Esophagus muscularis mucosa (tissue), 4 donors: ENCODE measurements at regions not wholly inside any gene's neighbourhood (a gene's known extent, or its start where the extent isn't known, plus 50 kb on each side); places are given as distances from the start of the nearest gene placed in this dataset.
A peak's percentile ranks its signal among the peaks of the same experiment; 100 is the strongest.

Experiments
- DNase-seq: peaks from one replicate; pipeline ENCODE4 v3.0.0-alpha.2; 2017; ENCODE audit errors: extremely low spot score
- H3K27ac ChIP-seq, 4 donors: fragments of 200-600 bp; sonication (generic); replicated peaks in 1 of 4; 1 replicate in 3 of 4; 2 replicates in 1 of 4; pipeline ENCODE4 v1.5.1; 2016 to 2019; ENCODE audit warnings: mild to moderate bottlenecking in 1 of 4
- H3K27me3 ChIP-seq, 4 donors: fragments of 200-600 bp; sonication (generic); one replicate each; pipeline versions ENCODE4 v1.5.1 to v1.6.0; 2016 to 2019
- H3K36me3 ChIP-seq, 4 donors: fragments of 200-600 bp; sonication (generic); one replicate each; pipeline ENCODE4 v1.5.1; 2016 to 2019
- H3K4me1 ChIP-seq, 4 donors: fragments of 200-600 bp; sonication (generic); one replicate each; pipeline ENCODE4 v1.5.1; 2016 to 2019
- H3K4me3 ChIP-seq, 4 donors: fragments of 200-600 bp; sonication (generic); 1 replicate in 2 of 4; 2 replicates in 2 of 4; pipeline ENCODE4 v1.5.1; 2016 to 2019; ENCODE audit warnings: mild to moderate bottlenecking in 4 of 4, moderate library complexity in 1 of 4
- H3K9me3 ChIP-seq, 4 donors: fragments of 200-600 bp; sonication (generic); 1 replicate in 3 of 4; 2 replicates in 1 of 4; pipeline ENCODE4 v1.5.1; 2016 to 2019
- CTCF ChIP-seq, 3 experiments: fragments of 200-600 bp in 2 of 3; fragments of 450-650 bp in 1 of 3; sonication (generic) in 2 of 3; IDR thresholded peaks; one replicate each; pipeline ENCODE4 v1.5.1; 2017 to 2019; ENCODE audit warnings: antibody characterized with exemption in 3 of 3, mild to moderate bottlenecking in 2 of 3, moderate library complexity in 1 of 3
- EP300 ChIP-seq: sonication (generic); formaldehyde crosslinking; IDR thresholded peaks from one replicate; pipeline ENCODE4 v1.6.1; 2017; ENCODE audit warnings: antibody characterized with exemption
- POLR2A ChIP-seq: fragments of 450-650 bp; IDR thresholded peaks from one replicate; pipeline ENCODE4 v1.6.1; 2017; ENCODE audit warnings: antibody characterized with exemption, moderate library complexity, mild to moderate bottlenecking, low read depth
- POLR2AphosphoS5 ChIP-seq, 2 donors: sonication (generic); formaldehyde crosslinking; IDR thresholded peaks; one replicate each; pipeline ENCODE4 v1.6.1; 2017; ENCODE audit warnings: antibody characterized with exemption in 2 of 2
- WGBS: methylation state at CpG from one replicate; pipeline ENCODE4 v1.1.5; 2018; 5-methylcytosine and 5-hydroxymethylcytosine counted together
- intact Hi-C: fragments of 100-400 bp; cut with DNase I; formaldehyde crosslinking; loops from one replicate; pipeline ENCODE4 v1.15.1; 2023

GRCh38 chr19:28264556-28264955 lies 948.4 kb downstream of the UQCRFS1 start:
- no peak for DNase-seq
- intact Hi-C loops: no loop called here
- no peaks in the 10 kb centered on the region for H3K4me1 ChIP-seq
- peaks cover 0 to 6% (median 0%) of the 10 kb centered on the region in 4 donors for H3K9me3 ChIP-seq
- 24% methylated on average over 3 of the region's 3 CpGs for WGBS
- no peak overlapping the region for H3K27ac ChIP-seq
- no peaks in the 10 kb centered on the region for H3K27me3 ChIP-seq
- TF ChIP-seq POLR2AphosphoS5 (IDR thresholded peaks at IDR 0.05) (no peak), POLR2A (no peak), EP300 (no peak), CTCF (IDR thresholded peaks at IDR 0.05) (no peak)
- no peaks in the 10 kb centered on the region for H3K36me3 ChIP-seq
- H3K4me3 ChIP-seq: no peak overlapping the region

- no peaks in the 10 kb centered on the region for H3K4me1 ChIP-seq
- H3K9me3 ChIP-seq: peaks cover 0 to 6% (median 0%) of the 10 kb centered on the region in 4 donors
- no peak for DNase-seq
- H3K27me3 ChIP-seq: no peaks in the 10 kb centered on the region
- 47% methylated on average over 3 of the region's 3 CpGs for WGBS
- H3K4me3 ChIP-seq: no peak overlapping the region
- no peak overlapping the region for H3K27ac ChIP-seq
- TF ChIP-seq POLR2AphosphoS5 (IDR thresholded peaks at IDR 0.05): no peak
- intact Hi-C loops: no loop called here
- H3K36me3 ChIP-seq: no peaks in the 10 kb centered on the region
Measured at GRCh38 chr19:28258829-28259228, 954.1 kb downstream of the UQCRFS1 start.

- Histone ChIP-seq H3K4me1 (no peaks in the 10 kb centered on the region), H3K27me3 (peaks cover 0 to 4% (median 0%) of the 10 kb centered on the region in 4 donors), H3K4me3 (no peak overlapping the region), H3K9me3 (peaks cover 0 to 6% (median 0%) of the 10 kb centered on the region in 4 donors), H3K27ac (no peak overlapping the region), H3K36me3 (no peaks in the 10 kb centered on the region)
- 55% methylated on average over 1 of the region's 1 CpG for WGBS
- intact Hi-C loops: no loop called here
- DNase-seq: no peak
- TF ChIP-seq POLR2AphosphoS5 (IDR thresholded peaks at IDR 0.05) (no peak), CTCF (IDR thresholded peaks at IDR 0.05) (no peak), EP300 (no peak), POLR2A (no peak)
Measured at GRCh38 chr19:28257396-28257795, 955.6 kb downstream of the UQCRFS1 start.

- peak; percentile 72 for DNase-seq
- intact Hi-C loops: no loop called here
- WGBS: 78% methylated on average over 2 of the region's 2 CpGs
Measured at GRCh38 chr19:28247243-28247642, 965.7 kb downstream of the UQCRFS1 start.

GRCh38 chr19:28245937-28246336 lies 967.0 kb downstream of the UQCRFS1 start:
- Histone ChIP-seq H3K27me3 (peaks cover 0 to 4% (median 0%) of the 10 kb centered on the region in 4 donors), H3K36me3 (no peaks in the 10 kb centered on the region), H3K4me1 (no peaks in the 10 kb centered on the region), H3K4me3 (no peak overlapping the region), H3K27ac (no peak overlapping the region), H3K9me3 (no peaks in the 10 kb centered on the region)
- WGBS: 75% methylated on average over 3 of the region's 3 CpGs
- DNase-seq: no peak
- TF ChIP-seq POLR2A: no peak
- no peak for TF ChIP-seq POLR2AphosphoS5 (IDR thresholded peaks at IDR 0.05)
- TF ChIP-seq EP300: no peak
- TF ChIP-seq CTCF (IDR thresholded peaks at IDR 0.05): no peak
- intact Hi-C loops: no loop called here

More at GRCh38 chr19:28247243-28247642, 965.7 kb downstream of the UQCRFS1 start:
- H3K4me3 ChIP-seq: no peak overlapping the region
- H3K36me3 ChIP-seq: no peaks in the 10 kb centered on the region
- H3K9me3 ChIP-seq: no peaks in the 10 kb centered on the region
- H3K27ac ChIP-seq: no peak overlapping the region
- TF ChIP-seq POLR2A (no peak), POLR2AphosphoS5 (IDR thresholded peaks at IDR 0.05) (no peak), EP300 (no peak), CTCF (IDR thresholded peaks at IDR 0.05) (no peak)
- no peaks in the 10 kb centered on the region for H3K4me1 ChIP-seq
- peaks cover 0 to 4% (median 0%) of the 10 kb centered on the region in 4 donors for H3K27me3 ChIP-seq
